ENCODE measurements at regions not wholly inside any gene's neighbourhood (a gene's known extent, or its start where the extent isn't known, plus 50 kb on each side); places are given as distances from the start of the nearest gene placed in this dataset.
"Not testable (repeated sequence)": the region's sequence is repeated elsewhere in the genome, so short reads cannot be mapped to it uniquely, and the experiment has no call there.

DNA sequence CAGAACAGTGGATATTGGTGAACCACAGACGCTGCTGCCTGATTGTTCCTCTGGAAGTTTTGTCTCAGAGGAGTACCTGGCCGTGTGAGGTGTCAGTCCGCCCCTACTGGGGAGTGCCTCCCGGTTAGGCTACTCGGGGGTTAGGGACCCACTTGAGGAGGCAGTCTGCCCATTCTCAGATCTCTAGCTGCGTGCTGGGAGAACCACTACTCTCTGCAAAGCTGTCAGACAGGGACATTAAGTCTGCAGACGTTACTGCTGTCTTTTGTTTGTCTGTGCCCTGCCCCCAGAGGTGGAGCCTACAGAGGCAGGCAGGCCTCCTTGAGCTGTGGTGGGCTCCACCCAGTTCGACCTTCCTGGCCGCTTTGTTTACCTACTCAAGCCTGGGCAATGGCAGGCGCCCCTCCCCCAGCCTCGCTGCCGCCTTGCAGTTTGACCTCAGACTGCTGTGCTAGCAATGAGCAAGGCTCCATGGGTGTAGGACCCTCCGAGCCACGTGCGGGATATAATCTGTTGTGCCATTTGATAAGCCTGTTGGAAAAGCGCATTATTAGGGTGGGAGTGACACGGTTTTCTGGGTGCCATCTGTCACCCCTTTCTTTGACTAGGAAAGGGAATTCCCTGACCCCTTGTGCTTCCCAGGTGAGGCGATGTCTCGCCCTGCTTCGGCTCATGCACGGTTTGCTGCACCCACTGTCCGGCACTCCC, 65.1 kb upstream of the ZNF717 start:
- Histone ChIP-seq H3K4me2 (ENCODE audit: insufficient read depth in 1 of 2, low read depth in 2 of 2, low read length in 2 of 2) (peak overlapping the region; percentile 40 to 68), H3K4me3 (ENCODE audit: extremely low read depth in 1 of 4, insufficient read depth in 2 of 4, low read depth in 3 of 4, low read length in 4 of 4) (peak overlapping the region in 1 of 4 experiments; percentile 30; a peak in 2 of 8 replicates), H3K9ac (replicated peaks in 1 of 4; ENCODE audit: extremely low read depth in 1 of 4, low read depth in 3 of 4, low read length in 3 of 4) (peak overlapping the region in 1 of 4 experiments; percentile 10; a peak in 1 of 7 replicates), H2AFZ (ENCODE audit: low read length) (0 out of 2 replicates have a peak overlapping the region, but pooled peaks have one; percentile 62)
- H3K27me3 ChIP-seq (replicated peaks in 1 of 4; ENCODE audit: control insufficient read depth in 3 of 4, extremely low read depth in 1 of 4, insufficient read depth in 3 of 4, low read length in 3 of 4); H3K79me2 ChIP-seq (ENCODE audit: control insufficient read depth in 1 of 2, insufficient read depth in 2 of 2, low read length in 2 of 2); H3K18ac ChIP-seq (ENCODE audit: extremely low read depth, low read length); H2AK5ac ChIP-seq (ENCODE audit: low read depth, low read length); H3K4ac ChIP-seq (replicated peaks; ENCODE audit: insufficient read length, low read depth, low read length); H3K9me3 ChIP-seq (ENCODE audit: insufficient read depth in 2 of 2, low read depth in 1 of 2, low read length in 1 of 2); H2BK5ac ChIP-seq (ENCODE audit: low read depth, low read length); H3K14ac ChIP-seq (ENCODE audit: insufficient read length); H2BK120ac ChIP-seq (replicated peaks; ENCODE audit: low read depth, low read length); H4K91ac ChIP-seq (replicated peaks; ENCODE audit: insufficient read length, low read length); H3K27ac ChIP-seq (ENCODE audit: low read depth, low read length); H2BK15ac ChIP-seq (ENCODE audit: low read length); H3K79me1 ChIP-seq (ENCODE audit: low read depth, low read length); H3K23ac ChIP-seq (ENCODE audit: insufficient read length); H4K20me1 ChIP-seq (replicated peaks in 1 of 2; ENCODE audit: control insufficient read depth in 1 of 2, insufficient read depth in 2 of 2, low read length in 2 of 2); H3K56ac ChIP-seq (replicated peaks; ENCODE audit: insufficient read length, low read depth, low read length); H4K8ac ChIP-seq (ENCODE audit: extremely low read depth, insufficient read depth, low read length); H3K4me1 ChIP-seq (replicated peaks in 1 of 4; ENCODE audit: control insufficient read depth in 3 of 4, insufficient read depth in 4 of 4, low read length in 3 of 4); H2BK20ac ChIP-seq (ENCODE audit: low read length); H2BK12ac ChIP-seq (ENCODE audit: low read depth, low read length); H4K5ac ChIP-seq (ENCODE audit: insufficient read length, low read depth, low read length); POLR2A ChIA-PET (ENCODE audit: partially characterized antibody); FAIRE-seq; H3K36me3 ChIP-seq (ENCODE audit: control insufficient read depth in 2 of 4, insufficient read depth in 4 of 4, low read length in 3 of 4); H3K23me2 ChIP-seq (ENCODE audit: low read depth, low read length): not testable (repeated sequence)
- 56% methylated on average over 20 of the region's 22 CpGs; no CpG with 5 or more reads in 1 of the 2 experiments for WGBS, 2 experiments (ENCODE audit: extremely low coverage in 1 of 2, insufficient coverage in 1 of 2, insufficient read length in 1 of 2, insufficient replicate concordance in 2 of 2, low coverage in 1 of 2, low lambda C conversion rate in 2 of 2, missing lambda C conversion rate in 1 of 2)
- DNase-seq (ENCODE audit: low read depth in 1 of 2, low spot score in 2 of 2), result peak; percentile 15 to 65
- CTCF ChIA-PET (ENCODE audit: partially characterized antibody), result interaction anchor here (1.0 kb wide), 1 partner anchor 58 kb away, joined by 3 read pairs; no protein-coding TSS in a partner anchor
- TF ChIP-seq POLR2AphosphoS5 (IDR thresholded peaks at IDR 0.05; ENCODE audit: low read depth, low read length), result peak; percentile 87
- TF ChIP-seq, protein P1, sequence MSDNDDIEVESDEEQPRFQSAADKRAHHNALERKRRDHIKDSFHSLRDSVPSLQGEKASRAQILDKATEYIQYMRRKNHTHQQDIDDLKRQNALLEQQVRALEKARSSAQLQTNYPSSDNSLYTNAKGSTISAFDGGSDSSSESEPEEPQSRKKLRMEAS (IDR thresholded peaks at IDR 0.05), result peak; percentile 26; the same call in 1 of the 2 replicates
- TF ChIP-seq RBBP5 (IDR thresholded peaks at IDR 0.05; ENCODE audit: borderline replicate concordance, low read depth, low read length), result 0 out of 2 replicates have a peak, but pooled peaks have one; percentile 62
- peak; percentile 19 for TF ChIP-seq ASH2L (IDR thresholded peaks at IDR 0.05; ENCODE audit: low read length)
- peak; percentile 45 for TF ChIP-seq HDAC6 (IDR thresholded peaks at IDR 0.05; ENCODE audit: low read depth, low read length)

All from H1 (cell line).